K562 (cell line): ENCODE measurements at regions not wholly inside any gene's neighbourhood (a gene's known extent, or its start where the extent isn't known, plus 50 kb on each side); places are given as distances from the start of the nearest gene placed in this dataset.

Experiments used
- ATAC-seq: fragments of 200-7000 bp; cut with Tn5 transposase; 3 replicates; pipeline ENCODE4 v1.9.1; 2020; ENCODE audit warnings: moderate library complexity
- BruUV-seq: library from RNA; stranded (reverse); fragments of 400-500 nt; replicated peaks from 2 replicates; lab custom pipeline; 2021; lab: Mats Ljungman, UMichigan
- CTCF ChIA-PET: fragments of 300-600 bp; formaldehyde crosslinking; extraction: SDS; loops from one replicate; lab custom pipeline; 2021; ENCODE audit warnings: low intra/inter-chr PET ratio; lab: Yijun Ruan, JAX
- POLR2A ChIA-PET: fragments of 300-600, 350-650 bp; sonication (Branson Sonifier 250); formaldehyde crosslinking; extraction: SDS; loops from one replicate; lab custom pipeline; 2021; ENCODE audit warnings: antibody characterized with exemption, inconsistent platforms; lab: Yijun Ruan, JAX
- DNase-seq, 4 experiments: peaks; one replicate each; pipeline versions ENCODE4 v3.0.0 to v3.0.0-alpha.2; 2011 to 2018; ENCODE audit warnings: low spot score in 3 of 4, mixed read lengths in 3 of 4; ENCODE audit errors: extremely low read depth in 1 of 4
- FAIRE-seq: peaks from 2 replicates; lab custom pipeline; 2011; peaks lifted over from hg19 to GRCh38; lab: Jason Lieb, UNC
- H2AFZ ChIP-seq: 2 replicates; pipeline ENCODE4 v1.6.0; 2011; ENCODE audit warnings: low read depth, low read length, control low read depth, inconsistent platforms
- H3K27ac ChIP-seq: fragments of 200-600 bp; 3 replicates; pipeline ENCODE4 v1.8.0; 2011; ENCODE audit warnings: low read depth, mild to moderate bottlenecking, control low read depth, inconsistent platforms, low read length, moderate library complexity, mixed read lengths; ENCODE audit errors: extremely low read depth
- H3K27me3 ChIP-seq, 2 experiments: fragments of 300-600 bp in 1 of 2; 2 replicates in 1 of 2; 3 replicates in 1 of 2; pipeline versions ENCODE4 v1.6.0 to v1.8.0; 2011; ENCODE audit warnings: inconsistent platforms in 2 of 2, low read length in 2 of 2, mild to moderate bottlenecking in 1 of 2, mixed read lengths in 1 of 2, moderate library complexity in 1 of 2; ENCODE audit not compliant: control insufficient read depth in 2 of 2, insufficient read depth in 2 of 2
- H3K36me3 ChIP-seq: fragments of 300-600 bp; 3 replicates; pipeline ENCODE4 v1.8.0; 2011; ENCODE audit warnings: mild to moderate bottlenecking, low read length, inconsistent platforms; ENCODE audit not compliant: control insufficient read depth, insufficient read depth
- H3K4me1 ChIP-seq, 2 experiments: fragments of 200-600 bp in 1 of 2; replicated peaks in 1 of 2; 2 replicates in 1 of 2; 3 replicates in 1 of 2; pipeline versions ENCODE4 v1.5.1 to v1.8.0; 2011; ENCODE audit warnings: inconsistent platforms in 2 of 2, low read length in 2 of 2, mild to moderate bottlenecking in 1 of 2, mixed read lengths in 1 of 2, moderate library complexity in 1 of 2; ENCODE audit not compliant: control insufficient read depth in 2 of 2, insufficient read depth in 2 of 2
- H3K4me2 ChIP-seq: 2 replicates; pipeline ENCODE4 v1.6.1; 2011; ENCODE audit warnings: low read length, control low read depth, inconsistent platforms, mixed read lengths; ENCODE audit not compliant: insufficient read depth
- H3K4me3 ChIP-seq: fragments of 200-600 bp; sonication (generic), shearing (Covaris generic); 2 replicates; pipeline ENCODE4 v1.5.1; 2016; ENCODE audit warnings: control low read depth, inconsistent platforms
- H3K79me2 ChIP-seq: fragments of 200-600 bp; 3 replicates; pipeline ENCODE4 v1.8.0; 2011; ENCODE audit warnings: low read length, inconsistent platforms; ENCODE audit not compliant: control insufficient read depth, insufficient read depth
- H3K9ac ChIP-seq, 2 experiments: 2 replicates each; pipeline versions ENCODE4 v1.6.0 to v1.6.1; 2011; ENCODE audit warnings: low read depth in 2 of 2, low read length in 2 of 2, control low read depth in 1 of 2, inconsistent platforms in 1 of 2, mild to moderate bottlenecking in 1 of 2, mixed read lengths in 1 of 2; ENCODE audit not compliant: insufficient read depth in 1 of 2
- H3K9me1 ChIP-seq: one replicate; pipeline ENCODE4 v1.6.0; 2011; ENCODE audit warnings: inconsistent platforms, mild to moderate bottlenecking, low read length, moderate library complexity; ENCODE audit not compliant: control insufficient read depth, insufficient read depth
- H3K9me3 ChIP-seq: replicated peaks from 2 replicates; pipeline ENCODE4 v1.5.1; 2011; ENCODE audit warnings: low read depth, low read length, inconsistent platforms; ENCODE audit not compliant: control insufficient read depth, insufficient read depth
- H4K20me1 ChIP-seq: replicated peaks from 2 replicates; pipeline ENCODE4 v1.6.1; 2011; ENCODE audit warnings: low read length, inconsistent platforms, mixed read lengths; ENCODE audit not compliant: control insufficient read depth, insufficient read depth
- ARID3B ChIP-seq: fragments of 250-450 bp; sonication (Bioruptor Pico); IDR thresholded peaks from 2 replicates; pipeline ENCODE4 v1.4.0; 2020; ENCODE audit warnings: borderline replicate concordance
- CCNT2 ChIP-seq: IDR thresholded peaks from 2 replicates; pipeline ENCODE4 v1.6.1; 2011; ENCODE audit warnings: borderline replicate concordance, low read depth, mild to moderate bottlenecking, moderate library complexity, mixed read lengths, low read length; ENCODE audit not compliant: insufficient read length; ENCODE audit errors: extremely low read depth
- CREB5 ChIP-seq: fragments of 250-450 bp; sonication (Bioruptor Pico); IDR thresholded peaks from 2 replicates; pipeline ENCODE4 v1.5.0; 2020; ENCODE audit warnings: mild to moderate bottlenecking
- DDX20 ChIP-seq: fragments of 450-650 bp; IDR thresholded peaks from 2 replicates; pipeline ENCODE4 v1.6.1; 2016; ENCODE audit warnings: missing genetic modification characterization, low read depth, mild to moderate bottlenecking, missing compliant biosample characterization, moderate library complexity
- E2F4 ChIP-seq: sonication (generic); formaldehyde crosslinking; IDR thresholded peaks from 2 replicates; pipeline ENCODE4 v1.8.0; 2022; ENCODE audit warnings: mild to moderate bottlenecking, low read depth, missing genetic modification reagents
- FOXA3 ChIP-seq, 2 experiments: fragments of 450-650 bp in 1 of 2; sonication (generic) in 1 of 2; formaldehyde crosslinking; IDR thresholded peaks in 1 of 2; conservative IDR thresholded peaks in 1 of 2; 2 replicates each; pipeline versions ENCODE4 v1.4.0 to v1.8.0; 2020 to 2022; ENCODE audit warnings: mild to moderate bottlenecking in 2 of 2, missing genetic modification reagents in 1 of 2
- JUNB ChIP-seq: fragments of 450-650 bp; formaldehyde crosslinking; conservative IDR thresholded peaks from 2 replicates; pipeline ENCODE4 v1.4.0; 2020; ENCODE audit warnings: mild to moderate bottlenecking
- MAFF ChIP-seq: IDR thresholded peaks from 2 replicates; pipeline ENCODE4 v1.6.1; 2012; ENCODE audit warnings: low read length, improper control_type of control experiment
- MYC ChIP-seq, 2 experiments: fragments of 250-450 bp in 1 of 2; sonication (Bioruptor Pico) in 1 of 2; IDR thresholded peaks; 2 replicates each; pipeline versions ENCODE4 v1.5.1 to v1.6.1; 2012 to 2021; ENCODE audit warnings: low read depth in 2 of 2, borderline replicate concordance in 1 of 2, improper control_type of control experiment in 1 of 2, low read length in 1 of 2, mild to moderate bottlenecking in 1 of 2, moderate library complexity in 1 of 2
- RBFOX2 ChIP-seq: fragments of 200-400 bp; formaldehyde crosslinking; IDR thresholded peaks from 2 replicates; pipeline ENCODE4 v1.6.1; 2017; ENCODE audit warnings: low read depth, mild to moderate bottlenecking, low read length, moderate library complexity
- TCFL5 ChIP-seq: fragments of 250-450 bp; sonication (Bioruptor Pico); conservative IDR thresholded peaks from 2 replicates; pipeline ENCODE4 v1.6.1; 2021; ENCODE audit warnings: mild to moderate bottlenecking, moderate library complexity, matching md5 sums
- ZNF165 ChIP-seq: fragments of 250-450 bp; sonication (Bioruptor Pico); IDR thresholded peaks from 2 replicates; pipeline ENCODE4 v1.4.0; 2020; ENCODE audit warnings: borderline replicate concordance
- WGBS: fragments of 100-300 bp; shearing (Covaris generic); methylation state at CpG from one replicate; pipeline ENCODE4 v1.1.6; 2016; ENCODE audit warnings: low coverage, mixed read lengths; ENCODE audit not compliant: insufficient coverage; ENCODE audit errors: missing lambda C conversion rate; 5-methylcytosine and 5-hydroxymethylcytosine counted together
- in situ Hi-C: fragments of 300-500 bp; cut with MboI; formaldehyde crosslinking; loops from 4 replicates; pipeline ENCODE4 v1.15.0; 2018; ENCODE audit warnings: inconsistent platforms, mixed read lengths
- intact Hi-C: fragments of 100-400 bp; cut with micrococcal nuclease; formaldehyde crosslinking; loops from 2 replicates; pipeline ENCODE4 v1.14.2; 2022

GRCh38 chr7:7077945-7078344 lies 104.4 kb upstream of the C1GALT1 start:
- Histone ChIP-seq H2AFZ (no peak overlapping the region), H3K36me3 (no peaks in the 10 kb centered on the region), H3K27ac (no peak overlapping the region), H3K4me1 (no peaks in the 10 kb centered on the region), H3K27me3 (no peaks in the 10 kb centered on the region), H3K9ac (no peak overlapping the region), H3K4me2 (no peak overlapping the region), H3K9me3 (peaks cover 8% of the 10 kb centered on the region), H3K79me2 (no peaks in the 10 kb centered on the region), H4K20me1 (no peaks in the 10 kb centered on the region), H3K4me3 (no peak overlapping the region), H3K9me1 (no peaks in the 10 kb centered on the region)
- no peak for DNase-seq
- TF ChIP-seq JUNB (CRISPR knock-in tag), result no peak
- no peak for TF ChIP-seq MAFF
- TF ChIP-seq CREB5, result no peak
- no peak for TF ChIP-seq CCNT2
- TF ChIP-seq RBFOX2, result no peak
- no peak for TF ChIP-seq ARID3B
- TF ChIP-seq FOXA3 (CRISPR knock-in tag; conservative IDR thresholded peaks at IDR 0.05 in 1 of 2, IDR thresholded peaks at IDR 0.05 in 1 of 2), result no peak
- TF ChIP-seq TCFL5, result no peak
- no peak for TF ChIP-seq ZNF165 (CRISPR knock-in tag)
- no peak for TF ChIP-seq DDX20 (tag)
- TF ChIP-seq MYC (IDR thresholded peaks at IDR 0.05; ENCODE audit: low read depth, low read length), result no peak
- TF ChIP-seq MYC (CRISPR knock-in tag; IDR thresholded peaks at IDR 0.05; ENCODE audit: borderline replicate concordance, low read depth), result no peak
- TF ChIP-seq E2F4 (CRISPR knock-in tag), result no peak
- ChIA-PET CTCF (no interaction called here), POLR2A (no interaction called here)
- BruUV-seq, result no TSS peak
- FAIRE-seq, result no peak
- WGBS, result 35% methylated on average over 8 of the region's 8 CpGs
- no peak for ATAC-seq
- intact Hi-C loops, result no loop called here
- in situ Hi-C loops, result no loop called here
